MM.1S (cell line): ENCODE measurements at regions not wholly inside any gene's neighbourhood (a gene's known extent, or its start where the extent isn't known, plus 50 kb on each side); places are given as distances from the start of the nearest gene placed in this dataset.

Experiments
- CTCF ChIP-seq: fragments of 300-600 bp; sonication (generic); IDR thresholded peaks from 2 replicates; pipeline ENCODE4 v1.5.1; 2016; ENCODE audit warnings: antibody characterized with exemption, low read length, mixed read lengths
- EZH2 ChIP-seq: fragments of 300-600 bp; sonication (generic); optimal IDR thresholded peaks from 2 replicates; pipeline ENCODE3; 2017; ENCODE audit warnings: low read depth, mild to moderate bottlenecking, antibody characterized with exemption, low read length, mixed read lengths
- EZH2phosphoT487 ChIP-seq: fragments of 300-600 bp; sonication (generic); IDR thresholded peaks from 2 replicates; pipeline ENCODE4 v1.6.1; 2018; ENCODE audit warnings: antibody characterized with exemption, low read length

- TF ChIP-seq EZH2 (no peak), CTCF (no peak), EZH2phosphoT487 (no peak)
Observed at GRCh38 chr10:2906974-2907373, 160.4 kb upstream of the PFKP start.
